ENCODE measurements at regions not wholly inside any gene's neighbourhood (a gene's known extent, or its start where the extent isn't known, plus 50 kb on each side); places are given as distances from the start of the nearest gene placed in this dataset.

- TF ChIP-seq CTCF (IDR thresholded peaks at IDR 0.05) (no peak), EP300 (IDR thresholded peaks at IDR 0.05) (no peak), PHF8 (IDR thresholded peaks at IDR 0.05; ENCODE audit: borderline replicate concordance, low read depth) (no peak), MAZ (IDR thresholded peaks at IDR 0.05; ENCODE audit: borderline replicate concordance, low read depth, low read length) (no peak), JUNB (IDR thresholded peaks at IDR 0.05) (no peak), POLR2A (IDR thresholded peaks at IDR 0.05; ENCODE audit: low read length) (no peak), ESRRA (IDR thresholded peaks at IDR 0.05; ENCODE audit: borderline replicate concordance, low read length) (no peak), POLR2AphosphoS2 (conservative IDR thresholded peaks at IDR 0.05; ENCODE audit: low read length) (no peak), MYC (IDR thresholded peaks at IDR 0.05; ENCODE audit: borderline replicate concordance, low read length) (no peak)
Observed at GRCh38 chr10:94085288-94085687, 91.6 kb downstream of the PLCE1 start.

Measured in A549 (cell line).